22Rv1 (cell line): ENCODE measurements at regions not wholly inside any gene's neighbourhood (a gene's known extent, or its start where the extent isn't known, plus 50 kb on each side); places are given as distances from the start of the nearest gene placed in this dataset.

Experiments used
- H3K27ac ChIP-seq: fragments of 450-650 bp; 2 replicates; pipeline ENCODE4 v1.5.1; 2017
- ZFX ChIP-seq: fragments of 450-650 bp; IDR thresholded peaks from 2 replicates; pipeline ENCODE4 v1.6.1; 2017; ENCODE audit warnings: antibody characterized with exemption, borderline replicate concordance
- TF ChIP-seq, protein P1 (sequence below): fragments of 450-650 bp; IDR thresholded peaks from 2 replicates; pipeline ENCODE4 v1.5.1; 2017; ENCODE audit warnings: mild to moderate bottlenecking

DNA sequence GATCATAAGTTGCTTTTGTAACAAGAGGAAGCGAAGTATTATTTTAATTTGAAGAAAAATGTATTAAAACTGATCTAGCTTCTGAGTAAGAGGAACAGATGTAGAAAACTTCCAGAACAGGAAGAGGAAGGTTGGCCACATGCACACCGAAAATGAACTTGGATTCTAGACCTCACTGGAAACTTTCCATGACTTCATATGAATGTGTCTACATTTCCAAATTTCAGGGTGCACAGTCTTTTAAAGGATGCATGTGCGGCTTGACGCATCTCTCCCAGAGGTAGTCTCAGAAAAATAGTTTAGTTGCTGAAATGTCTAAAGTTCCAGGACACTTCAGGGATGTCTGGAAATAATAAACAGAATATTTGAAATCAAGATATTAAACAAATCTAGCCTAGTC, 275.1 kb upstream of the MYOCD start:
- H3K27ac ChIP-seq, result no peak overlapping the region
- no peak for TF ChIP-seq ZFX
- TF ChIP-seq, protein P1, sequence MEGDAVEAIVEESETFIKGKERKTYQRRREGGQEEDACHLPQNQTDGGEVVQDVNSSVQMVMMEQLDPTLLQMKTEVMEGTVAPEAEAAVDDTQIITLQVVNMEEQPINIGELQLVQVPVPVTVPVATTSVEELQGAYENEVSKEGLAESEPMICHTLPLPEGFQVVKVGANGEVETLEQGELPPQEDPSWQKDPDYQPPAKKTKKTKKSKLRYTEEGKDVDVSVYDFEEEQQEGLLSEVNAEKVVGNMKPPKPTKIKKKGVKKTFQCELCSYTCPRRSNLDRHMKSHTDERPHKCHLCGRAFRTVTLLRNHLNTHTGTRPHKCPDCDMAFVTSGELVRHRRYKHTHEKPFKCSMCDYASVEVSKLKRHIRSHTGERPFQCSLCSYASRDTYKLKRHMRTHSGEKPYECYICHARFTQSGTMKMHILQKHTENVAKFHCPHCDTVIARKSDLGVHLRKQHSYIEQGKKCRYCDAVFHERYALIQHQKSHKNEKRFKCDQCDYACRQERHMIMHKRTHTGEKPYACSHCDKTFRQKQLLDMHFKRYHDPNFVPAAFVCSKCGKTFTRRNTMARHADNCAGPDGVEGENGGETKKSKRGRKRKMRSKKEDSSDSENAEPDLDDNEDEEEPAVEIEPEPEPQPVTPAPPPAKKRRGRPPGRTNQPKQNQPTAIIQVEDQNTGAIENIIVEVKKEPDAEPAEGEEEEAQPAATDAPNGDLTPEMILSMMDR, result no peak

GRCh38 chr17:12391468-12391867, 274.2 kb upstream of the MYOCD start:
- TF ChIP-seq ZFX, result no peak
- TF ChIP-seq, protein P1, result no peak
- no peak overlapping the region for H3K27ac ChIP-seq

GRCh38 chr17:12395733-12396354, 269.8 kb upstream of the MYOCD start:
- H3K27ac ChIP-seq, result no peak overlapping the region
- TF ChIP-seq ZFX, result no peak
- TF ChIP-seq, protein P1, result peak; percentile 85

DNA sequence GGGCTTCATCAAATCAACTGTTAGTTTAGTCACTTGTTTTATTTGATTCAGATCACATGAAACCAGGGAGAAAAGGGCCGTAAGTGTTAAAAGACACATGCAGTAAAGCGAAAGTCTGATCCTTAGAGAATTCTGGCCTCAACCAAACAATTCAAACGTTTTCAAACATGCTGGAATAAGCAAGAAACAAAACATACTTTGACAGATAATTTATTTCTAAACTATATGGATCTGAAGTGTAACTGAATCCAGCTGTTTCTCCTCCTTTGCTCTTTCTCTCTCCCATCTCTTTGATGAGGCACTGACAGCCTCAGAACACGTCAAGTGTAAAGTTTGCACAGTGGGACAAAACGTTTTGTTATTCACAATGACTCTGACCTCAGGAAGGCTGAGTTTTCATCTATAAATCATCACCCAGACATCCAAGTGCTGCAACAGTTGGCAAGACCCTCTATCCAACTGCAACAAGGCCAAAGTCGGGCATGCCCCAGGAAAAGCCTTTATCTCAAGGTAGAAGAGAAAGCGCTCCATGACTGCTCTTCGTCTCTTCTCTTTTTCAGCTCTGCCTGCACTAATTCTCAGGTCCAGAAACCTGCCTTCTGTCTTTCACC, 267.1 kb upstream of the MYOCD start:
- no peak for TF ChIP-seq ZFX
- TF ChIP-seq, protein P1, result no peak
- H3K27ac ChIP-seq, result no peak overlapping the region

DNA sequence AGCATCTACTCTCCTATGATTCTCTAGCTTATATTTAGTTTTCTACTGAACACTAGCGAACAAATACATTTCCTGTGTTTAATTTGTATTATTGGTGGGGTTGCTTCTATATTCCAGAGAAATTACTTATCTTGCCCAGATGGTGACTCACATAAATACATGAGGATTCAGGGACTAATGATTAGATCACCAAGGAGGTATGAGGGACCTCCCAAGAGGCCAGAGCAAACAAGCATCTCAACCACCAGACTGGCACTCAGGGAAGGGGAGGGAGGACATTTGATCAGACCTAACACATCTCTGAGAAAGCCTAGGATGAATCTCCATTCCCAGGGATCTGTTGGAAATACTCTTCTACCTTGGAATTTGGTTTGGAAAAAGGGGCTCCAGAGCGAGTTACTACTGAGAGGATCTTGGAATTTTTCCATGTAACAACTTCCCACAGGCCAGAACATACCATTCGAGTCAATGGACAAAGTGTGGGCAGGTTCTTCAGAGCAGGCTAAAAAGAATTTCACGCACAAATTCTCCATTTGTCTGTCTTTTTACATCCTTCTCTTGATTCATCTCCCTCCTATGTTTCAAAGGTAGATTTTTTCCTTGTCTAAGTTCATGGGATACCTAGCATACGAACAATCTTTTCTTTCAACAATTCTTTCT, 262.6 kb upstream of the MYOCD start:
- no peak overlapping the region for H3K27ac ChIP-seq
- TF ChIP-seq ZFX, result no peak
- TF ChIP-seq, protein P1, result no peak

- TF ChIP-seq, protein P1, result no peak
- no peak for TF ChIP-seq ZFX
Observed at GRCh38 chr17:12403881-12404398, 261.8 kb upstream of the MYOCD start.

More at GRCh38 chr17:12403881-12404398, 261.8 kb upstream of the MYOCD start:
- H3K27ac ChIP-seq, result no peak overlapping the region
